LHCN-M2 (cell line): ENCODE measurements at regions not wholly inside any gene's neighbourhood (a gene's known extent, or its start where the extent isn't known, plus 50 kb on each side); places are given as distances from the start of the nearest gene placed in this dataset.
"Not testable (repeated sequence)": the region's sequence is repeated elsewhere in the genome, so short reads cannot be mapped to it uniquely, and the experiment has no call there.

Source experiments
- DNase-seq: peaks from one replicate; pipeline ENCODE4 v3.0.0-alpha.2; 2012; ENCODE audit warnings: low read depth

DNA sequence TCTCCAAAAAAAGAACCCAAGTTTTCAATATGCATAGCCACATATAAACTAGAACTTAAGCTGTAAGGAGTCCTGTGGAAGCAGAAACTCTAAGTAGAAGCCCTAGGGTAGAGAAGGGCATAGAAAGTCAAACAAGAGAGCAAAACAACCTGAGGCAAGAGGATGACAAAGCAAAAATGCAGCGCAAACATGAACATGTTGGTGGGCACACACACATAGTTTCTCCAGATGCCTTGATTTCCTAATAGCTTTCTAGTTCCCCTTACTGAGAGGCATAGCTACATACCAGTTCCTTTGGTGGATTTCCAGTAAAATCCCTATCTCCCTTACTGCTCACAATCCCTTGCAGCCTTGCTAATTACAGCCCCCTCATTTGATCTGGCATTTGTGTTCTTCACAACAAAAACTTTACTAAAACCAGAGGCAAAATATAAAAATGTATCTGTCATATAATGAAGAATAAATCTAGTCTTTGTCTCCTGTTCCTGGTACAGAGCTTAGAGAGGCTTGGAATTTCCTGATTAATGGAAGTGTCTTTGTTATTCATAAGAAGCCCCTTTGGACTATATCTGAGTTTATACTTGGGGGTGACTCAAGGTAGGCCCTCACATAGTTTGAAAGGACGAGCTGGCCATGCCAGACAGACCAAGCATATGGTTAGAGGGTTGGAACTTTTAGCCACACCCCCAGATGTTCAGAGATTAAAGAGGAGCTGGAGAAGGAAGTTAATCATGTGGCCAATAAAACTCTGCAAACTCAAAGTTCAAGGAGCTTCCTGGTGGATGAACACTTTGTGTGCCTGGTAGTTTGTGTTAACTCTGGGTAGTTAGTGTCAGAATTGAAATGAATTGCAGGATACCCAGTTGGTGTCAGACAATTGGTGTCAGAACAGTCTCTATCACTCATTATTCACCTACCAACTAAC is 52.7 kb upstream of the ZCCHC13 start:
- no peak for DNase-seq

DNA sequence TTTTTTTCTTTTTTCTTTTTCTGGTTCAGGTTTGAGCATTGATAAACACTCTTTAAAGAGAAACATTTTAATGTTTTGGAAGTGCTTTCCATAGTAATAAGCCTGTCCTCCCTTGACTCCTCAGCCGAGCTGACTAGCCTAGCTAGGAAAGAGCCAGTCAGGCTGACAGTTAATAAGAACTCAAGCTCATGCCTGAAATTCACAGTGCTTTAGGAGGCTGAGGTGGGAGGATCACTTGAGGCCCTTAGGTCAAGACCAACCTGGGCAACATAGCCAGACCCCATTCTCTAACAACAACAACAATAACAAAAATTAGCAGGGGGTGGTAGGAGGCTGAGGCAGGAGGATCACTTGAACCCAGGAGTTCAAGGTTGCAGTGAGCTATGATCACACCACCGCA is 53.4 kb upstream of the ZCCHC13 start:
- DNase-seq, result no peak

DNA sequence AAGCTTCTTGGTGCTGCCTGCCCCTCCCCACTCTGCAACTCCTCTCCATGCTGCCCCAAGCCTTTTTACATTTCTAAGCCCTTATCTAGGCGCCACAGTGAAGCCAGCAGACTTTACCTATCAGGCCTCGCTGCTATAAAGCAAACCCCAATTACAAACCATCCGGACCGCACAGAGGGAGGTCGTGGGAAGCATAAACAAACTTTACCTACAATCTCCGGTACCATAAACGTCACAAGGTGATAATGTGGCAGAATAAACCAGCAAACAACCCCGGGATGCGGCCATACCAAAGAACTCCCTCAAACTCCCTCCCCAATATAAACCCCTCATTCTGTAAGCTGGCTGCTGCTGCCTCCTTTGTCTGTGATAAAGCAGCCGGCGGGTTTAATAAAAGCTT is 54.0 kb upstream of the ZCCHC13 start:
- no peak for DNase-seq

DNA sequence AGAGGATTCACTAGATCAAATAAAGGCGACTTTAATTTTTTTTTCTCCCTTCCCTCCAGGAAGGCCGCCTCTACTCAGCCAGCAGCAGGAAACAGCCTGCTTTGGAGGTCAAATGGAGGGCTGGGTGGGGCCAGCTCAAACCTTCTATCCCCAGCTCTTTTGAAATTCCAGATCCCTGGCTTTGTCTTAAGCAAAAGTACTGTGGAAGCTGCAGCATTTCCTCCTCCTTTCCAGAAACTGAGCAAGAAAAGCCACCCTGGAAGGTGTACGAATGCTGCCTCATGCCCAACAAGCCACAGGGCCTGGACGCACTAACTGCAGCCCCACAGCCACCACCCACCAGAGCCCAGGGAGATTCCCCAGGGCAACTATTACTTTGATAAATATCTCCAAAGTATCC is 55.1 kb upstream of the ZCCHC13 start:
- no peak for DNase-seq

DNA sequence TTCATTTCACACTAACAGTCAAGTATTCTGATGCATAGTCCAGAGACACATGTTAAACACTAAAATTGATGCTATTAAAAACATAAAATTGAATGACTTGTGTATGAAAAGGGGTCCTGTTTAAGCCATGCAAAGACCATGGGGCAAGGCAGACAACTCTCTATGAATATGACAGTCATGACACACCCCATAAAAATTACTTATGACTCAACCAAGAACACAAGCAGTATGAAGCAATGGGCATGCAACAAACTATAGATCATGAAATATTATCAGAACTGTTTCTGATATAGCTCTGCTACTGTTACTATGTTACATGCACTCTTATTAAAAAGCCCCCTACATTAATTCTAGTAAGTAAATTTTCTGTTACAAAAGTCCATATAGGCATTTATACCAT is 57.5 kb upstream of the ZCCHC13 start:
- DNase-seq, result peak; percentile 11

DNA sequence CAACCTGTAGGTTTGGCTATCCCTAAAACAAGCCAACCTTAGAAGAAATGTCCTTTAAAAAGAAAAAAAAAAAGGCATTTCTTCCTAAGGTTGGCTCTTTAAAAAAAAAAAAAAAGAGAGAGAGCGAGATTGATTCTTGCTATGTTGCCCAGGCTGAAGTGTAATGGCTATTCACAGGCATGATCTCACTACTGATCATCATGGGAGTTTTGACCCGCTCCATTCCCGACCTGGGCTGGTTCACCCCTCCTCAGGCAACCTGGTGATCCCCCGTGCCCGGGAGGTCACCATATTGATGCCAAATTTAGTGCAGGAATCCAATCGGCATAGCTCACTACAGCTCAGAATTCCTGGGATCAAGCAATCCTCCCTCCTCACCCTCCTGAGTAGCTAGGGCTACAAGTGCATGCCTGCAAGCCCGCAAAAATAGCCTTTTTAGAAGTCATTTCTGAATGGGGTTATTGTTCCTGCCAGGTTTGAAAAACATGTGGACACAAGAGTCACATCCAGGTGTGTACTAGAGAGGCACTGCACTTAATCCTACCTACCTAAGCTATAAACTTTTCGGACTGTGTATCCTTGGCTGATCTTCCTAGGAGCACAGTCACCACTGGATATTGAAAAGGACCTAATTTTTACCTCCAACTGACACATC is 61.4 kb upstream of the ZCCHC13 start:
- DNase-seq, result no peak

- peak; percentile 35 for DNase-seq
Observed at GRCh38 chrX:74242050-74242449, 61.9 kb upstream of the ZCCHC13 start.

GRCh38 chrX:74238771-74239170 is 65.2 kb upstream of the ZCCHC13 start:
- DNase-seq, result no peak

- DNase-seq, result no peak
Observed at GRCh38 chrX:74234818-74235217, 69.2 kb upstream of the ZCCHC13 start.

- peak; percentile 14 for DNase-seq
Observed at GRCh38 chrX:74232859-74233258, 71.1 kb upstream of the ZCCHC13 start.

DNA sequence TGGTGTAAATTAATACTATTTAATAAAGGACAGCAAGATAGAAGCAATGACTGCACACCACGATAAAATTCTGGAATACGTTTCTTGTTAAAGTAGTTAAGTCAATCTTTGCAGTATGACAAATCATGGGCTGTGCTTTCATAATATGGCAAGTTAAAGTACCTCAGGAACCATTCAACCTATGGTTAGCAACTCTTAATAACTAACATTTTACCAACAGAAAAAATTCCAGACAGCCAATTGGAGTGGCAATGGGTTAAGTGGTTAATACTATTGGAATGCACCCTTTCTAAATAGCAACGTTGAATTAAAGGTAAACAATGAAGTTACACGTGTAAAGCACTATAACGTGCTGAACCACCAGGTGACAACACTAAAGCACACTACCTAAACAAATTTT is 72.4 kb upstream of the ZCCHC13 start:
- no peak for DNase-seq

DNA sequence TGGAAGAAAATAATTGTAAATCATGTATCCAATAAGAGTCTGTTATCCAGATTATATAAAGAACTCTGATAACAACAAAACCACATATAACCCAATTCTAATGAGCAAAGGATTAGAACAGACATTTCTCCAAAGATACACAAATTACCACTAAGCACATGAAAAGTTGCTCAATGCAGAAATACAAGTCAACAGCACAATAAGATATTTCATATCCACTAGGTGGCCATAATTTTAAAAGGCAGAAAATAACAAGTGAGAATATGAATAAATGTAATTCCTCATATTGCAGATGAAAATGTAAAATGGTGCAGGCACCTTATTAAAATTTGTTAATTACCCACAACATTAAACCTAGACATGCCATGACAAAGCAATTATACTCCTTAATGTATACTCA is 73.9 kb upstream of the ZCCHC13 start:
- no peak for DNase-seq

DNA sequence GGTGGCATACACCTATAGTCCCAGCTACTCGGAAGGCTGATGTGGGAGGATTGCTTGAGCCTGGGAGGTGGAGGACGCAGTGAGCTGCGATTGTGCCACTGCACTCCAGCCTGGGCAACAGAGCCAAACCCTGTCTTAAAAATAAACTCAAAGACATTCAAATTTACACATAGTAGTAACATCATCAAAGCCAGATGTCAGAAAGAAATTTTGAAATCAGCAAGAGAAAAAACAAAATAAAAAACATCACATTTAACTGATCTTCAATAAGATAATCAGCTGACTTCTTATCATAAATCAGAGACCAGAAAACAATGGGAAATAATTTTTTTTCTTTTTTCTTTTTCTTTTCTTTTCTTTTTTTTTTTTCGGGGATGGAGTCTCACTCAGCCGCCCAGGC is 78.9 kb upstream of the ZCCHC13 start:
- DNase-seq, result no peak

- DNase-seq, result no peak
Observed at GRCh38 chrX:74220277-74220676, 83.7 kb upstream of the ZCCHC13 start.

DNA sequence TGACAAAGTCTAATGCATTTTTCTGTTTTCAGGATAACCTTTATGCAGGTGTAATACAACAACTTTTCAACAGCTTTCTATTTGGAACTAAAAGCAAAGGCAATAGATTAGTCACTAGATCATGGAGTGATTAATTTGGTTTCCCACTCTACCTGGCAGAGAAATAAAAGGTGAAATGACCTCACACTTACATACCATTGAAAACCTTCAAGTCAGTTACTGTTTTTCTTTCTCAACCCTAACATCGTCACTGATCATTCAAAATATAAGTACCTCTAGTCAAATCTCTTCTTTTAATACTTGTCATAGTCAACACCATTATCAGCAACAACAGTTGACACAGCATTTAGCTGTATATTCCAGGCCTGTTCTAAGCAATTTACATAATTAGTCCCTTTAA is 85.1 kb upstream of the ZCCHC13 start:
- no peak for DNase-seq

- no peak for DNase-seq
Observed at GRCh38 chrX:74216421-74216820, 87.6 kb upstream of the ZCCHC13 start.

GRCh38 chrX:74211911-74212310 is 92.1 kb upstream of the ZCCHC13 start:
- no peak for DNase-seq

DNA sequence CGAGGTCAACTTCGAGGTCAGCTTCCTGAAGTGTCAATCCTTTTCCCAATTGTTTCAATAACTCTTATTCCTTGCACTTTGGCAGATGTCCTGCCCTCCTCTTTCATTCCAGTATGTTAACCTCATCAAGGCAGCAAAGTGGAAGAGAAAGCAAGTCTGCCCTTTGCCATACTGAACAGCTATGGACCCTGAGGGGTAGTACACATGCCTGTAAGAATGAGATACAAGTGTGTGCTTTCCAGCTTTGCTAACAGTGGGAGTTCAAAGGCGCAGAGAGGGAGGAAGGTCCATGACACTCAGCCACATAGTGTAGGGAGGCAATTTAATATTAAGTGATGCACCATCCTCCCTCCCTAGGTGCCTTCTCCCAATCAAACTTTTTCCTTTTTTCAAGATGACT is 96.4 kb upstream of the ZCCHC13 start:
- no peak for DNase-seq

DNA sequence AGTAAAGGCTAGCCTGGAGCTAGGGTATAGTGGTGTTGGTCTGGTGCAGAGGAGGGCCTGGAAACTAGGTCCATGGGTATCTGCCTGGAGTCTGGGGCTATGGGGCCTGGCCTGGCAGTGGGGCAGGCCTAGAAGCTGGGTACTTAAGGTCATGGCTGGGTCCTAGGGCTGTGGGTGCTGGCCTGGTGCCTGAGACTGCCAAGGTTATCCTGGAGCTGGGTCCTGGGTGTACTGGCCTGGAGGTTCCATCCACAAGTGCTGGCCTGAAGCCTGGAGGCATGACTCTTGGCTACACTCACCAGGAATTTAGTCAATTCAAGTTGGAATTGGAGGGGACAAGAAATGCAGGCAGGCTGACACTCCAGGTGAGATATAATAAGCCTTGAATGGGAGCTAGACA is 108.4 kb upstream of the ZCCHC13 start:
- no peak for DNase-seq

DNA sequence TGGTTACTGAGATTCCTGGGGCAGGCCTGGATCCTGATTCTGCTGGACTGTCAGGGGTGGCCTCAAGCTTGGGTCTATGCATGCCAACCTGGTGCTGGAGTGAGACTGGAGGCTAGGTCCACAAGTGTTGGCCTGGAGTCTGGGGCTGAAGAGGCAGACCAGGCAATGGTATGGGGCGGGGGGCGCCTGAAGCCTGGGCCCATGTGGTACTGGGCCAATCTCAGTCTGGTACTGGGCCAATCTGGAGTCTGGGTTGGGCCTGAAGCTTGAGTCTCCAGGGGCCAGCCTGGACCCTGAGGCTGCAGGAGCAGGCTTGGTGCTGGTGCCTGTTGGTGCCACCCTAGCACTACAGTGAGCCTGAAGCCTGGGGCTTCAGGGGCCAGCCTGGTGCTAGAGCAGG is 108.9 kb upstream of the ZCCHC13 start:
- DNase-seq, result no peak

GRCh38 chrX:74187211-74187610 is 116.8 kb upstream of the ZCCHC13 start:
- DNase-seq, result peak; percentile 0

GRCh38 chrX:74183047-74183446 is 120.9 kb upstream of the ZCCHC13 start:
- DNase-seq, result not testable (repeated sequence)

- DNase-seq, result not testable (repeated sequence)
Observed at GRCh38 chrX:74181976-74182375, 122.0 kb upstream of the ZCCHC13 start.
